ENCODE measurements at regions not wholly inside any gene's neighbourhood (a gene's known extent, or its start where the extent isn't known, plus 50 kb on each side); places are given as distances from the start of the nearest gene placed in this dataset.

DNA sequence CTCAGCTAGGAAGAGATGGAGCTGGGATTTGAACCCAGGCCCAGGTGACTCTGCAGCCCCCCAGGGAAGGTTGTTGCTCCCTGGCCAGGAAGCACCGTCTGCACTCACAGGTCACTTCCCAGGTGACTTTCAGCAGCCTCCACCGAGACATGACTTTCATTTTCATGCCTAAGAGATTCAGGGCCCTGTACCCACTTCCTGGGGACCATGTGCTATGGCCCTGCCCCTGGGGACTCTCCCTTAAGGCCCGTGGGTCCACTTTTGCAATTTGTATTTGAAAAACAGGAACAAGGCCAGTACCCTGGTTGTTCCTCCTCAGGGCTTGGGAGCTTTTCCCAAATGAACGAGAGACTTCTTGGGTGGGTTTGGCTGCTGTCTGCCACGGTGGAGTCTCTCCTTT is 191.0 kb downstream of the IRF8 start:
- TF ChIP-seq POLR2AphosphoS5 (IDR thresholded peaks at IDR 0.05) (no peak), CTCF (IDR thresholded peaks at IDR 0.05) (no peak), EP300 (IDR thresholded peaks at IDR 0.05) (no peak), POLR2A (IDR thresholded peaks at IDR 0.05) (no peak)
